ENCODE measurements at regions not wholly inside any gene's neighbourhood (a gene's known extent, or its start where the extent isn't known, plus 50 kb on each side); places are given as distances from the start of the nearest gene placed in this dataset.

DNA sequence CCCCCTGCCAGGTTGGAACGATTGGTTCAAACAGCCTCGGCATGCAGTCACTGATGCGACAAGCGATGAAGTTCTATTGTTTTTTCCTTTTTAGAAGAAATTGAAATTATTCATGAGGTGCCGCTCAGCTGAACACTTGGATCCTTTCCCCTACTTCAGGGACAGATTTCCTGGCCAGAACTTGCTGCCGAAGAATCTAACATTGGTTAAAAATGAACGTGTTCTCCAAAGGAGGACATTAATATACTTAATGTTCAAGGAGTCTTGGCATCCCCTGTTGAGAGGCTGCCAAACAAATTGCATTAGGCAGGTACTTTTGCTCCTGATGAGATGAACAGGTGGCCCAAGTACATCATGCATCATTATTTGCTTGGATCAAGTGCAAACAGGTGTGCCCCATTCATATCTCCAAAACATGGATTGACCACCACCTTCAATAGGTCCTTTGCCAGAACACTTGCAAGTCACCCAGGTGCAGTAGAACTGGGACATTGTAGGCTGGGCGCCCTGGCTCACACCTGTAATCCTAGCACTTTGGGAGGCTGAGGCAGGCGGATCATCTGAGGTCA, 437.2 kb downstream of the HAPSTR1 start:
- Histone ChIP-seq H3K27me3 (no peaks in the 10 kb centered on the region), H3K9me3 (peaks cover 0 to 2% (median 0%) of the 10 kb centered on the region in 4 donors), H3K4me1 (peaks cover 0 to 9% (median 3%) of the 10 kb centered on the region in 4 donors), H3K36me3 (no peaks in the 10 kb centered on the region), H3K4me3 (no peak overlapping the region), H3K27ac (no peak overlapping the region)
- intact Hi-C loops (cut with DNase I), result no loop called here
- no peak for TF ChIP-seq POLR2AphosphoS5 (IDR thresholded peaks at IDR 0.05)
- WGBS, 2 donors, result 81 to 87% methylated on average over 9 of the region's 9 CpGs
- no peak for DNase-seq

DNA sequence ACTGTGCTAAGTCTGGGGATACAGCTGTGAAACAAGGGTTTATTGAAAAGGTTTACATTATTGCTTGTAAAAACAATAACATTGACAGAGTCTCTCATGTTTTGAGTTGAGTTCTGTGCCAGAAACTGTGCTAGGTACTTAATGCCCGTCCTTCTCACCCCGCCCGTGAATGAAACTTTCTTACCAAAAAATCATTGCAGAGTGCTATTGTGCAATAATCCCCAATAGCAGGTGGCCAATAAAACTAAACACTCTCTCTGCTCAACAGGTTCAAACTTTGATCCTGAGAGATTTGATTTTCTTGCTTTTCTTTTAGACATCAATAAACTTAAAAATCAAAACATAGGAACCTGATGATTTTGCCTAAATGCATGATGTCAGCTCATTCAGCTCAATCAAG, 441.6 kb downstream of the HAPSTR1 start:
- no peak overlapping the region for H3K4me3 ChIP-seq
- no peak for TF ChIP-seq EP300 (IDR thresholded peaks at IDR 0.05)
- H3K9me3 ChIP-seq, result peaks cover 0 to 2% (median 0%) of the 10 kb centered on the region in 4 donors
- intact Hi-C loops (cut with DNase I), result no loop called here
- H3K27me3 ChIP-seq, result no peaks in the 10 kb centered on the region
- 25 to 75% methylated on average over 3 of the region's 3 CpGs for WGBS, 2 donors
- no peak overlapping the region for H3K27ac ChIP-seq
- H3K4me1 ChIP-seq, result peaks cover 0 to 4% (median 1%) of the 10 kb centered on the region in 4 donors
- H3K36me3 ChIP-seq, result no peaks in the 10 kb centered on the region
- no peak for DNase-seq

DNA sequence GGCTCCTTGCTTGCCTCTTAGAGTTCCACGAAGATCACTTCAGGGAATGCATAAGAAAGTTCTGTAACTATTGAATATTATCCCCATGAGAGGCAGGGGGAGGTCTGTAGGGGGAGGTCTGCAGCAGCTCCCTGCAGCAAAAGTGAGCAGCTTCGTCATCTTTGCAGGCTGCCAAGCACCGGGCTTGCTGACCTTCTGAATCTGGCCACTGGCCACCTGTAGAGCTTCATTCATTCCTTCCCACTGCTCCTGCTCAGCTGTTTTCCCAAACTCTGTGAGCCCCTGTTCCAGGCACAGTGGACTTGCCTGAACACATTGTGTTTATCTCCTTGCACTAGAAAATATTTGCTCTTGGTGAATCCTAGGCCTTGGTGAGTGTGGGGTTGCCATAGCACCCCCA, 443.3 kb downstream of the HAPSTR1 start:
- H3K27ac ChIP-seq, result no peak overlapping the region
- no peaks in the 10 kb centered on the region for H3K36me3 ChIP-seq
- H3K4me1 ChIP-seq, result no peaks in the 10 kb centered on the region
- peaks cover 0 to 4% (median 2%) of the 10 kb centered on the region in 4 donors for H3K9me3 ChIP-seq
- intact Hi-C loops (cut with DNase I), result no loop called here
- no peak overlapping the region for H3K4me3 ChIP-seq
- H3K27me3 ChIP-seq, result no peaks in the 10 kb centered on the region
- DNase-seq, result no peak
- TF ChIP-seq EP300 (IDR thresholded peaks at IDR 0.05) (no peak), POLR2A (IDR thresholded peaks at IDR 0.05) (no peak), POLR2AphosphoS5 (IDR thresholded peaks at IDR 0.05) (no peak)
- TF ChIP-seq, protein P1, sequence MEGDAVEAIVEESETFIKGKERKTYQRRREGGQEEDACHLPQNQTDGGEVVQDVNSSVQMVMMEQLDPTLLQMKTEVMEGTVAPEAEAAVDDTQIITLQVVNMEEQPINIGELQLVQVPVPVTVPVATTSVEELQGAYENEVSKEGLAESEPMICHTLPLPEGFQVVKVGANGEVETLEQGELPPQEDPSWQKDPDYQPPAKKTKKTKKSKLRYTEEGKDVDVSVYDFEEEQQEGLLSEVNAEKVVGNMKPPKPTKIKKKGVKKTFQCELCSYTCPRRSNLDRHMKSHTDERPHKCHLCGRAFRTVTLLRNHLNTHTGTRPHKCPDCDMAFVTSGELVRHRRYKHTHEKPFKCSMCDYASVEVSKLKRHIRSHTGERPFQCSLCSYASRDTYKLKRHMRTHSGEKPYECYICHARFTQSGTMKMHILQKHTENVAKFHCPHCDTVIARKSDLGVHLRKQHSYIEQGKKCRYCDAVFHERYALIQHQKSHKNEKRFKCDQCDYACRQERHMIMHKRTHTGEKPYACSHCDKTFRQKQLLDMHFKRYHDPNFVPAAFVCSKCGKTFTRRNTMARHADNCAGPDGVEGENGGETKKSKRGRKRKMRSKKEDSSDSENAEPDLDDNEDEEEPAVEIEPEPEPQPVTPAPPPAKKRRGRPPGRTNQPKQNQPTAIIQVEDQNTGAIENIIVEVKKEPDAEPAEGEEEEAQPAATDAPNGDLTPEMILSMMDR (IDR thresholded peaks at IDR 0.05), result no peak
- WGBS, 2 donors, result 63 to 76% methylated on average over 3 of the region's 3 CpGs

DNA sequence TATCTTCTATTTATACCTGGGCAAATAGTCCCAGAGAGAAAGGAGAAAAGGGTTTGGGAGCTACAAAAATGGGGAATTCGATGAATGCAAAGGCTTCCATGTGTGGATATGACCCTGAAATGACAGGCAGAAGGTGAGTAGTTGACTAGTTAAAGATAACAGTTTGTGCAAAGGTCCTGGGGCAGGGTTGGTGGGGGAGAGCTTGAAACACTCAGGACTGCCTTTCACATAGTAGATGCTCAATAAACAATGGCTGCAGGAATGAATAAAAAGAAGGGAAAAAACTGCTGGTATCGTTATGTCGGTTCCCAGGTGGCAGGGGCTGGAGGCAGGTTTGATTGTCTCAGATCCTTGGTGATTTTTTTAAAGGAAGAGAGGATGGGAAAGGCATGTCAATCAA, 445.5 kb downstream of the HAPSTR1 start:
- H3K36me3 ChIP-seq, result no peaks in the 10 kb centered on the region
- no peak overlapping the region for H3K4me3 ChIP-seq
- H3K27ac ChIP-seq, result no peak overlapping the region
- WGBS, 2 donors, result 89 to 95% methylated on average over 3 of the region's 3 CpGs
- no peaks in the 10 kb centered on the region for H3K27me3 ChIP-seq
- intact Hi-C loops (cut with DNase I), result no loop called here
- TF ChIP-seq EP300 (IDR thresholded peaks at IDR 0.05) (no peak), POLR2AphosphoS5 (IDR thresholded peaks at IDR 0.05) (no peak), POLR2A (IDR thresholded peaks at IDR 0.05) (no peak)
- TF ChIP-seq, protein P1 (IDR thresholded peaks at IDR 0.05), result no peak
- H3K9me3 ChIP-seq, result peaks cover 0 to 4% (median 2%) of the 10 kb centered on the region in 4 donors
- no peak for DNase-seq
- H3K4me1 ChIP-seq, result no peaks in the 10 kb centered on the region

DNA sequence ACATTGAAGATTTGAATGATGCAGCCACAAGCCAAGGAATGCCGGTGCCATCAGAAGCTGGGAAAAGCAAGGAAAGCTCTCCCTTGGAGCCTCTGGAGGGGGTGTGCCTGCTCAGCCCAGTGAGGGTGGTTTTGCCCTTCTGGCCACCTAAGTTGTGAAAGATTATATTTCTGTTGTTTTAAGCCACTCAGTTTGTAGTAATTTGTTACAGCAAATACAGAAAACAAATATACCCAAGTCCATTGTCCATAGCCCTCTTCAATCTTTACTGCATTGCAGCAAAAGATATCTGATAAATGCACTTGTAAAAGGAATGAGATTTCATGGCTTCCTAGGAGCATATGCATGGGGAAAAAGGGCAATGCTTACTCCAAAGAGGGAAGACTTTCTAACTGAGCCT, 447.9 kb downstream of the HAPSTR1 start:
- Histone ChIP-seq H3K4me3 (no peak overlapping the region), H3K9me3 (peaks cover 0 to 4% (median 1%) of the 10 kb centered on the region in 4 donors), H3K36me3 (no peaks in the 10 kb centered on the region), H3K27ac (no peak overlapping the region), H3K4me1 (no peaks in the 10 kb centered on the region), H3K27me3 (no peaks in the 10 kb centered on the region)
- intact Hi-C loops (cut with DNase I), result no loop called here
- 97 to 98% methylated on average over 1 of the region's 1 CpG for WGBS, 2 donors
- DNase-seq, result no peak
- TF ChIP-seq, protein P1 (IDR thresholded peaks at IDR 0.05), result no peak
- TF ChIP-seq POLR2AphosphoS5 (IDR thresholded peaks at IDR 0.05) (no peak), POLR2A (IDR thresholded peaks at IDR 0.05) (no peak), EP300 (IDR thresholded peaks at IDR 0.05) (no peak)

DNA sequence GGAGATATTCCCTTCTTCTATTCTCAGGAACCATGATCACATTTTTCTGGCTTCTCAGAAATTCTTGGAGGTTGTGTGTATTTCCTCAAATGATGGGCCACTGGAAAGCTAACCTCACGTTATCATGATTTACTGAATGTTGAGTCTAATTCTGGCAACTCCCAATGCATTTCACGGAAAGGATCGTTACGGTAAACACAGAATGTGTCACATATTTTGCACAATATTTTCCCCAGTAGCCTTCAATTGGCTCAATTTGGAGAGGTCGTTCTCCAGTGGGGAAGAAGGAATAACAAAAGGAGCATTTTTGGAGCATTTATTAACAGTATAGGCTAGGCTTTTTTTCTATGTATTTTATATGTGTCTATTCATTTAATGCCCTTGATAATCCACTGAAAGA, 450.3 kb downstream of the HAPSTR1 start:
- H3K4me3 ChIP-seq, result no peak overlapping the region
- H3K9me3 ChIP-seq, result peaks cover 0 to 4% (median 1%) of the 10 kb centered on the region in 4 donors
- no peaks in the 10 kb centered on the region for H3K27me3 ChIP-seq
- intact Hi-C loops (cut with DNase I), result no loop called here
- H3K4me1 ChIP-seq, result no peaks in the 10 kb centered on the region
- WGBS, 2 donors, result 83 to 92% methylated on average over 5 of the region's 5 CpGs
- DNase-seq, result no peak
- no peaks in the 10 kb centered on the region for H3K36me3 ChIP-seq
- TF ChIP-seq, protein P1 (IDR thresholded peaks at IDR 0.05), result no peak
- TF ChIP-seq POLR2AphosphoS5 (IDR thresholded peaks at IDR 0.05) (no peak), EP300 (IDR thresholded peaks at IDR 0.05) (no peak), POLR2A (IDR thresholded peaks at IDR 0.05) (no peak)
- H3K27ac ChIP-seq, result no peak overlapping the region

All from sigmoid colon (tissue), 6 donors.